ENCODE measurements at regions not wholly inside any gene's neighbourhood (a gene's known extent, or its start where the extent isn't known, plus 50 kb on each side); places are given as distances from the start of the nearest gene placed in this dataset.

DNA sequence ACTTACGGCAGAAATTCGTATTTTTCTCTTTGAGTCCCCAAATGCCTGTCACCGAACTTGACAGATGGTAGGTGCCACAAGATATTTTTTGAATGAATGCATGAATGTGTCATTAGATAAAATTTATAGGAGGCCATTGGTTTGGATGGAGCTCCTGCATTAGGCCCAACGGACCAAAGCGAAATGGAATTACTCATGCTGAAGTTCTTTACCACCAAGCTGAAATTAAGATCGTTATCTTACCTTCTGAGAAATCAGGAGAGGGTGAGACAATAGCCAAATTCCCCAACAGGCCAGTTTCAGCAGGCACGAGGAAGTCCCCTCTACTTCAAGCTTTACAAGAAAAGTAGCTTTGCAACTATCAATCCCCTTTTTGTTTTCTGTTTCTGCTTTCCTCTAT lies 452.5 kb upstream of the ARGLU1 start:
- BruUV-seq (replicated peaks): no TSS peak
- no peak for TF ChIP-seq POLR2AphosphoS5 (IDR thresholded peaks at IDR 0.05; ENCODE audit: insufficient read depth, low read depth, low read length)
- no peak for TF ChIP-seq MYC (IDR thresholded peaks at IDR 0.05; ENCODE audit: low read depth, low read length)
- no peak for TF ChIP-seq JUN (IDR thresholded peaks at IDR 0.05; ENCODE audit: borderline replicate concordance, insufficient read depth, insufficient read length, low read depth)
- TF ChIP-seq GATA2 (IDR thresholded peaks at IDR 0.05; ENCODE audit: insufficient read depth, insufficient read length, low read depth, low read length): no peak
- TF ChIP-seq, protein P1, sequence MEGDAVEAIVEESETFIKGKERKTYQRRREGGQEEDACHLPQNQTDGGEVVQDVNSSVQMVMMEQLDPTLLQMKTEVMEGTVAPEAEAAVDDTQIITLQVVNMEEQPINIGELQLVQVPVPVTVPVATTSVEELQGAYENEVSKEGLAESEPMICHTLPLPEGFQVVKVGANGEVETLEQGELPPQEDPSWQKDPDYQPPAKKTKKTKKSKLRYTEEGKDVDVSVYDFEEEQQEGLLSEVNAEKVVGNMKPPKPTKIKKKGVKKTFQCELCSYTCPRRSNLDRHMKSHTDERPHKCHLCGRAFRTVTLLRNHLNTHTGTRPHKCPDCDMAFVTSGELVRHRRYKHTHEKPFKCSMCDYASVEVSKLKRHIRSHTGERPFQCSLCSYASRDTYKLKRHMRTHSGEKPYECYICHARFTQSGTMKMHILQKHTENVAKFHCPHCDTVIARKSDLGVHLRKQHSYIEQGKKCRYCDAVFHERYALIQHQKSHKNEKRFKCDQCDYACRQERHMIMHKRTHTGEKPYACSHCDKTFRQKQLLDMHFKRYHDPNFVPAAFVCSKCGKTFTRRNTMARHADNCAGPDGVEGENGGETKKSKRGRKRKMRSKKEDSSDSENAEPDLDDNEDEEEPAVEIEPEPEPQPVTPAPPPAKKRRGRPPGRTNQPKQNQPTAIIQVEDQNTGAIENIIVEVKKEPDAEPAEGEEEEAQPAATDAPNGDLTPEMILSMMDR (IDR thresholded peaks at IDR 0.05; ENCODE audit: extremely low read depth in 1 of 2, insufficient read depth in 1 of 2, low read depth in 1 of 2, low read length in 2 of 2): no peak
- TF ChIP-seq FOS (IDR thresholded peaks at IDR 0.05; ENCODE audit: borderline replicate concordance, insufficient read depth, low read length): no peak
- TF ChIP-seq EZH2 (IDR thresholded peaks at IDR 0.05; ENCODE audit: borderline replicate concordance, low read depth, low read length, severe bottlenecking): no peak
- TF ChIP-seq POLR2A (IDR thresholded peaks at IDR 0.05; ENCODE audit: low read depth, low read length): no peak
- TF ChIP-seq, protein P2, sequence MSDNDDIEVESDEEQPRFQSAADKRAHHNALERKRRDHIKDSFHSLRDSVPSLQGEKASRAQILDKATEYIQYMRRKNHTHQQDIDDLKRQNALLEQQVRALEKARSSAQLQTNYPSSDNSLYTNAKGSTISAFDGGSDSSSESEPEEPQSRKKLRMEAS (IDR thresholded peaks at IDR 0.05; ENCODE audit: insufficient read depth, insufficient read length): no peak
- no peaks in the 10 kb centered on the region for H4K20me1 ChIP-seq (replicated peaks; ENCODE audit: control insufficient read depth, extremely low read depth, insufficient read depth, low read length)
- no peaks in the 10 kb centered on the region for H3K9me1 ChIP-seq (replicated peaks; ENCODE audit: control insufficient read depth, extremely low read depth, insufficient read depth, low read length)
- H2AFZ ChIP-seq (ENCODE audit: low read depth, low read length): no peak overlapping the region
- no peaks in the 10 kb centered on the region for H3K27me3 ChIP-seq (ENCODE audit: control insufficient read depth in 2 of 2, insufficient read depth in 2 of 2, low read length in 2 of 2)
- no peaks in the 10 kb centered on the region for H3K36me3 ChIP-seq (ENCODE audit: control insufficient read depth in 2 of 2, extremely low read depth in 1 of 2, insufficient read depth in 2 of 2, low read length in 2 of 2)
- intact Hi-C loops (cut with micrococcal nuclease) (no loop called here), dilution Hi-C loops (cut with MboI; ENCODE audit: extremely low pct_ligation_motif_present, low sequenced_read_pairs) (no loop called here)
- H3K27ac ChIP-seq (ENCODE audit: insufficient read depth, low read depth, low read length): no peak overlapping the region
- H3K9me3 ChIP-seq (replicated peaks; ENCODE audit: control insufficient read depth, insufficient read depth, low read length): no peaks in the 10 kb centered on the region
- H3K79me2 ChIP-seq (ENCODE audit: control insufficient read depth, insufficient read depth, low read length): no peaks in the 10 kb centered on the region
- POLR2A ChIA-PET: no interaction called here
- no peak overlapping the region for H3K4me2 ChIP-seq (ENCODE audit: insufficient read depth, low read length)
- CTCF ChIA-PET: no interaction called here
- no peak overlapping the region for H3K9ac ChIP-seq (replicated peaks; ENCODE audit: extremely low read depth, insufficient read depth, low read length)
- FAIRE-seq (no peak), DNase-seq (ENCODE audit: low read depth, low spot score) (no peak)
- H3K4me3 ChIP-seq (replicated peaks in 1 of 3; ENCODE audit: insufficient read depth in 1 of 3, low read depth in 1 of 3, low read length in 3 of 3): no peak overlapping the region
- H3K4me1 ChIP-seq (ENCODE audit: control insufficient read depth, extremely low read depth, insufficient read depth, low read length): no peaks in the 10 kb centered on the region
